IMR-90 (cell line): ENCODE measurements at regions not wholly inside any gene's neighbourhood (a gene's known extent, or its start where the extent isn't known, plus 50 kb on each side); places are given as distances from the start of the nearest gene placed in this dataset.

ENCODE experiments used
- ATAC-seq: fragments of 200-7000 bp; cut with Tn5 transposase; 2 replicates; pipeline ENCODE4 v1.9.1; 2020; ENCODE audit warnings: low read depth, mild to moderate bottlenecking, moderate library complexity
- BruUV-seq: library from RNA; stranded (reverse); fragments of 400-500 nt; replicated peaks from 2 replicates; lab custom pipeline; 2021; lab: Mats Ljungman, UMichigan
- CTCF ChIA-PET: fragments of 300-600 bp; formaldehyde crosslinking; extraction: SDS; loops from one replicate; lab custom pipeline; 2021; ENCODE audit warnings: antibody characterized with exemption; lab: Yijun Ruan, JAX
- POLR2A ChIA-PET: fragments of 300-600 bp; sonication (Branson Sonifier 250); formaldehyde crosslinking; loops from one replicate; lab custom pipeline; 2022; ENCODE audit warnings: antibody characterized with exemption; ENCODE audit not compliant: unreplicated experiment; lab: Charles Lee
- DNase-seq: peaks from one replicate; pipeline ENCODE4 v3.0.0; 2013
- H2AFZ ChIP-seq: replicated peaks from 2 replicates; pipeline ENCODE3; 2013; ENCODE audit warnings: low read length, mild to moderate bottlenecking; ENCODE audit not compliant: poor library complexity
- H2AK5ac ChIP-seq: 2 replicates; pipeline ENCODE4 v1.6.1; 2013; ENCODE audit warnings: low read depth, low read length, inconsistent platforms
- H2AK9ac ChIP-seq: replicated peaks from 2 replicates; pipeline ENCODE3; 2013; ENCODE audit warnings: mild to moderate bottlenecking, low read depth, low read length, moderate library complexity; ENCODE audit not compliant: poor library complexity
- H2BK120ac ChIP-seq: 2 replicates; pipeline ENCODE4 v1.6.1; 2013; ENCODE audit warnings: low read depth, low read length, inconsistent platforms
- H2BK15ac ChIP-seq: 3 replicates; pipeline ENCODE4 v1.6.1; 2013; ENCODE audit warnings: low read depth, low read length, inconsistent platforms
- H2BK20ac ChIP-seq: 2 replicates; pipeline ENCODE4 v1.6.1; 2013; ENCODE audit warnings: low read depth, mild to moderate bottlenecking, inconsistent platforms, low read length, moderate library complexity
- H2BK5ac ChIP-seq: 2 replicates; pipeline ENCODE4 v1.6.1; 2013; ENCODE audit warnings: mild to moderate bottlenecking, low read depth, low read length, inconsistent platforms; ENCODE audit not compliant: poor library complexity, severe bottlenecking
- H3K14ac ChIP-seq: replicated peaks from 2 replicates; pipeline ENCODE4 v1.6.1; 2013; ENCODE audit warnings: low read depth, low read length, inconsistent platforms
- H3K18ac ChIP-seq: 2 replicates; pipeline ENCODE4 v1.6.1; 2013; ENCODE audit warnings: low read depth, low read length, control low read depth
- H3K23ac ChIP-seq: 2 replicates; pipeline ENCODE4 v1.6.1; 2013; ENCODE audit warnings: low read depth, low read length, inconsistent platforms
- H3K27ac ChIP-seq: 2 replicates; pipeline ENCODE4 v1.5.1; 2013; ENCODE audit warnings: mild to moderate bottlenecking, control low read depth, low read length; ENCODE audit not compliant: insufficient read depth
- H3K27me3 ChIP-seq: 2 replicates; pipeline ENCODE4 v1.6.1; 2013; ENCODE audit warnings: low read length; ENCODE audit not compliant: control insufficient read depth, insufficient read depth
- H3K36me3 ChIP-seq: 2 replicates; pipeline ENCODE4 v1.6.1; 2013; ENCODE audit warnings: low read length, mixed read lengths; ENCODE audit not compliant: control insufficient read depth, insufficient read depth
- H3K4ac ChIP-seq: 2 replicates; pipeline ENCODE4 v1.6.1; 2013; ENCODE audit warnings: low read depth, low read length, inconsistent platforms
- H3K4me1 ChIP-seq: 2 replicates; pipeline ENCODE4 v1.6.1; 2013; ENCODE audit warnings: low read length, mixed read lengths; ENCODE audit not compliant: control insufficient read depth, insufficient read depth
- H3K4me2 ChIP-seq: 2 replicates; pipeline ENCODE4 v1.6.1; 2013; ENCODE audit warnings: low read depth, mild to moderate bottlenecking, control low read depth, low read length, moderate library complexity
- H3K4me3 ChIP-seq: 2 replicates; pipeline ENCODE4 v1.5.1; 2013; ENCODE audit warnings: low read depth, mild to moderate bottlenecking, control low read depth, low read length, moderate library complexity; ENCODE audit not compliant: insufficient read depth
- H3K56ac ChIP-seq: 2 replicates; pipeline ENCODE4 v1.6.1; 2013; ENCODE audit warnings: low read length, inconsistent platforms; ENCODE audit not compliant: insufficient read depth; ENCODE audit errors: extremely low read depth
- H3K79me1 ChIP-seq, 2 experiments: 2 replicates each; pipeline ENCODE4 v1.6.1; 2013; ENCODE audit warnings: low read length in 2 of 2, inconsistent platforms in 1 of 2, low read depth in 1 of 2
- H3K9ac ChIP-seq: 2 replicates; pipeline ENCODE4 v1.6.1; 2013; ENCODE audit warnings: low read depth, low read length, control low read depth
- H3K9me1 ChIP-seq: 2 replicates; pipeline ENCODE4 v1.6.1; 2013; ENCODE audit warnings: low read length, inconsistent platforms; ENCODE audit not compliant: insufficient read depth
- H3K9me3 ChIP-seq: 2 replicates; pipeline ENCODE4 v1.6.1; 2013; ENCODE audit warnings: low read length; ENCODE audit not compliant: control insufficient read depth, insufficient read depth
- H4K20me1 ChIP-seq: 2 replicates; pipeline ENCODE4 v1.6.1; 2013; ENCODE audit warnings: low read length, inconsistent platforms; ENCODE audit not compliant: insufficient read depth
- H4K5ac ChIP-seq: 2 replicates; pipeline ENCODE4 v1.6.1; 2013; ENCODE audit warnings: mild to moderate bottlenecking, low read depth, low read length, control low read depth
- H4K8ac ChIP-seq, 2 experiments: 2 replicates each; pipeline ENCODE4 v1.6.1; 2013; ENCODE audit warnings: low read depth in 2 of 2, low read length in 2 of 2, control low read depth in 1 of 2, inconsistent platforms in 1 of 2
- H4K91ac ChIP-seq: 2 replicates; pipeline ENCODE4 v1.6.1; 2013; ENCODE audit warnings: low read depth, low read length, inconsistent platforms; ENCODE audit not compliant: insufficient read depth
- CEBPB ChIP-seq: IDR thresholded peaks from 2 replicates; pipeline ENCODE4 v1.6.1; 2012; ENCODE audit warnings: low read depth, low read length, improper control_type of control experiment
- CHD1 ChIP-seq: IDR thresholded peaks from 2 replicates; pipeline ENCODE4 v1.6.1; 2012; ENCODE audit warnings: low read depth, low read length, improper control_type of control experiment
- FOS ChIP-seq: fragments of 150-350 bp; IDR thresholded peaks from 2 replicates; pipeline ENCODE4 v1.6.1; 2016; ENCODE audit warnings: low read depth, low read length
- MXI1 ChIP-seq: IDR thresholded peaks from 2 replicates; pipeline ENCODE4 v1.6.1; 2012; ENCODE audit warnings: low read depth, mild to moderate bottlenecking, low read length, moderate library complexity, borderline replicate concordance
- POLR2A ChIP-seq: IDR thresholded peaks from 2 replicates; pipeline ENCODE4 v1.6.1; 2012; ENCODE audit warnings: mild to moderate bottlenecking, low read depth, low read length
- RCOR1 ChIP-seq: IDR thresholded peaks from 2 replicates; pipeline ENCODE4 v1.6.1; 2012; ENCODE audit warnings: mild to moderate bottlenecking, low read length, improper control_type of control experiment; ENCODE audit not compliant: insufficient replicate concordance
- WGBS, 2 experiments: methylation state at CpG; one replicate each; pipeline versions ENCODE4 v1.1.5 to v1.1.7; 2013; ENCODE audit warnings: missing lambda C conversion rate in 2 of 2; ENCODE audit not compliant: insufficient read length in 1 of 2; ENCODE audit errors: extremely low coverage in 2 of 2; 5-methylcytosine and 5-hydroxymethylcytosine counted together
- dilution Hi-C: fragments of 300-500 bp; cut with HindIII; formaldehyde crosslinking; loops from one replicate; pipeline ENCODE4 v1.14.3; 2018; ENCODE audit warnings: low sequenced_read_pairs; ENCODE audit not compliant: unreplicated experiment
- in situ Hi-C: fragments of 300-500 bp; cut with MboI; formaldehyde crosslinking; loops from 3 replicates; pipeline ENCODE4 v1.14.3; 2019; ENCODE audit warnings: low sequenced_read_pairs, inconsistent platforms, mixed read lengths
- intact Hi-C: fragments of 100-400 bp; cut with micrococcal nuclease; formaldehyde crosslinking; loops from 2 replicates; pipeline ENCODE4 v1.10.0; 2022

GRCh38 chr3:28718074-28718849, 369.6 kb upstream of the AZI2 start:
- no peak overlapping the region for H2AFZ ChIP-seq
- no TSS peak for BruUV-seq
- DNase-seq (no peak), ATAC-seq (no peak)
- no peak overlapping the region for H3K23ac ChIP-seq
- H2BK20ac ChIP-seq = no peak overlapping the region
- no peak overlapping the region for H3K4ac ChIP-seq
- dilution Hi-C loops = no loop called here
- H2AK5ac ChIP-seq = no peak overlapping the region
- H2AK9ac ChIP-seq = no peak overlapping the region
- no peaks in the 10 kb centered on the region for H3K9me1 ChIP-seq
- no peak overlapping the region for H3K14ac ChIP-seq
- no peak overlapping the region for H3K9ac ChIP-seq
- H2BK15ac ChIP-seq = no peak overlapping the region
- H3K4me2 ChIP-seq = no peak overlapping the region
- H3K56ac ChIP-seq = no peak overlapping the region
- no peak overlapping the region for H4K5ac ChIP-seq
- H3K9me3 ChIP-seq = no peaks in the 10 kb centered on the region
- WGBS, 2 experiments = 30% methylated on average over 2 of the region's 4 CpGs; no CpG with 5 or more reads in 1 of the 2 experiments
- in situ Hi-C loops = no loop called here
- CTCF ChIA-PET = no interaction called here
- POLR2A ChIA-PET = no interaction called here
- intact Hi-C loops = no loop called here
- no peak overlapping the region for H4K91ac ChIP-seq
- H3K27ac ChIP-seq = no peak overlapping the region
- H4K8ac ChIP-seq = no peak overlapping the region
- H4K20me1 ChIP-seq = no peaks in the 10 kb centered on the region
- H3K18ac ChIP-seq = no peak overlapping the region
- TF ChIP-seq CHD1 = no peak
- TF ChIP-seq RCOR1 = no peak
- TF ChIP-seq POLR2A = no peak
- no peak for TF ChIP-seq FOS
- TF ChIP-seq MXI1 = no peak
- TF ChIP-seq CEBPB = no peak
- H3K4me3 ChIP-seq = no peak overlapping the region
- no peaks in the 10 kb centered on the region for H3K4me1 ChIP-seq
- no peaks in the 10 kb centered on the region for H3K79me1 ChIP-seq
- H3K36me3 ChIP-seq = no peaks in the 10 kb centered on the region
- no peak overlapping the region for H2BK120ac ChIP-seq
- H2BK5ac ChIP-seq = no peak overlapping the region
- H3K27me3 ChIP-seq = no peaks in the 10 kb centered on the region
